Testis (tissue), 2 donors: ENCODE measurements at regions not wholly inside any gene's neighbourhood (a gene's known extent, or its start where the extent isn't known, plus 50 kb on each side); places are given as distances from the start of the nearest gene placed in this dataset.

ENCODE experiments used
- POLR2A ChIP-seq: fragments of 450-650 bp; IDR thresholded peaks from one replicate; pipeline ENCODE4 v1.6.1; 2017; ENCODE audit warnings: antibody characterized with exemption, mild to moderate bottlenecking, moderate library complexity
- TF ChIP-seq, protein P1 (sequence below), 3 experiments: fragments of 450-650 bp in 2 of 3; fragments of 200-600 bp in 1 of 3; sonication (generic) in 1 of 3; IDR thresholded peaks; one replicate each; pipeline ENCODE4 v1.5.1; 2016 to 2019; ENCODE audit warnings: antibody characterized with exemption in 3 of 3, mild to moderate bottlenecking in 2 of 3, moderate library complexity in 1 of 3

DNA sequence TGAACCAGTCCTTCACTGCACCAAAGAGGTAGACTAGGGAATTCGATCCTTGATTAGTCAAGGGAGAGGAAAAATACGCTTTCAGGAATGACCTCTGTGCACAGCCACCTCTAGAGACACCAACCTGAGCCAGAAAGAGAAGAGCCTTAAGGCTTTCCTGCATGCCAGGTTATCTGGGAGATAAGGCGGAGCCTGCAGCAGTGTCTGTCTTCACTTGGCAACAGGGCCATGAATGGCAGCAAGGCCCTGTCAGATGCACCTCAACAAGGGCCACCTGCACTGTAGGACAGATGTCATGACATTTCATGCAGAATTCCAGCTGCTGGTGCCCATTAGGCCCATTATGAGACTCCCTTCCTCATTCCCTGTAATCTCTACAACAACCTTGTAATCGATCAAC lies 88.1 kb downstream of the MEX3B start:
- TF ChIP-seq, protein P1, sequence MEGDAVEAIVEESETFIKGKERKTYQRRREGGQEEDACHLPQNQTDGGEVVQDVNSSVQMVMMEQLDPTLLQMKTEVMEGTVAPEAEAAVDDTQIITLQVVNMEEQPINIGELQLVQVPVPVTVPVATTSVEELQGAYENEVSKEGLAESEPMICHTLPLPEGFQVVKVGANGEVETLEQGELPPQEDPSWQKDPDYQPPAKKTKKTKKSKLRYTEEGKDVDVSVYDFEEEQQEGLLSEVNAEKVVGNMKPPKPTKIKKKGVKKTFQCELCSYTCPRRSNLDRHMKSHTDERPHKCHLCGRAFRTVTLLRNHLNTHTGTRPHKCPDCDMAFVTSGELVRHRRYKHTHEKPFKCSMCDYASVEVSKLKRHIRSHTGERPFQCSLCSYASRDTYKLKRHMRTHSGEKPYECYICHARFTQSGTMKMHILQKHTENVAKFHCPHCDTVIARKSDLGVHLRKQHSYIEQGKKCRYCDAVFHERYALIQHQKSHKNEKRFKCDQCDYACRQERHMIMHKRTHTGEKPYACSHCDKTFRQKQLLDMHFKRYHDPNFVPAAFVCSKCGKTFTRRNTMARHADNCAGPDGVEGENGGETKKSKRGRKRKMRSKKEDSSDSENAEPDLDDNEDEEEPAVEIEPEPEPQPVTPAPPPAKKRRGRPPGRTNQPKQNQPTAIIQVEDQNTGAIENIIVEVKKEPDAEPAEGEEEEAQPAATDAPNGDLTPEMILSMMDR (IDR thresholded peaks at IDR 0.05): no peak
- TF ChIP-seq POLR2A: no peak
